Breast epithelium (tissue), 4 donors: ENCODE measurements at regions not wholly inside any gene's neighbourhood (a gene's known extent, or its start where the extent isn't known, plus 50 kb on each side); places are given as distances from the start of the nearest gene placed in this dataset.
"Not testable (repeated sequence)": the region's sequence is repeated elsewhere in the genome, so short reads cannot be mapped to it uniquely, and the experiment has no call there.

Experiments used
- DNase-seq, 2 donors: peaks; one replicate each; pipeline ENCODE4 v3.0.0-alpha.2; 2019; ENCODE audit warnings: low spot score in 2 of 2
- H3K27ac ChIP-seq, 2 donors: fragments of 200-600 bp; sonication (generic) in 1 of 2; one replicate each; pipeline ENCODE4 v1.5.1; 2016 to 2019; ENCODE audit warnings: mild to moderate bottlenecking in 1 of 2
- H3K27me3 ChIP-seq, 2 donors: fragments of 200-600 bp; sonication (generic) in 1 of 2; one replicate each; pipeline versions ENCODE4 v1.5.1 to v1.6.0; 2017 to 2019; ENCODE audit warnings: control low read depth in 1 of 2, mild to moderate bottlenecking in 1 of 2
- H3K36me3 ChIP-seq: fragments of 200-600 bp; one replicate; pipeline ENCODE4 v1.5.1; 2019
- H3K4me1 ChIP-seq, 2 donors: fragments of 200-600 bp; sonication (generic); one replicate each; pipeline ENCODE4 v1.5.1; 2016 to 2019; ENCODE audit warnings: control low read depth in 1 of 2
- H3K4me3 ChIP-seq, 3 donors: fragments of 200-600 bp; sonication (generic); 1 replicate in 2 of 3; 2 replicates in 1 of 3; pipeline ENCODE4 v1.5.1; 2016 to 2019; ENCODE audit warnings: mild to moderate bottlenecking in 3 of 3, moderate library complexity in 2 of 3
- H3K9me3 ChIP-seq, 2 donors: fragments of 200-600 bp; sonication (generic) in 1 of 2; one replicate each; pipeline ENCODE4 v1.5.1; 2016 to 2019; ENCODE audit warnings: control low read depth in 1 of 2
- POLR2A ChIP-seq: fragments of 450-650 bp; IDR thresholded peaks from one replicate; pipeline ENCODE4 v1.6.1; 2016; ENCODE audit warnings: antibody characterized with exemption, mild to moderate bottlenecking, moderate library complexity
- POLR2AphosphoS5 ChIP-seq, 3 donors: sonication (generic); formaldehyde crosslinking; IDR thresholded peaks; one replicate each; pipeline ENCODE4 v1.6.1; 2017; ENCODE audit warnings: antibody characterized with exemption in 3 of 3
- intact Hi-C: fragments of 100-400 bp; cut with DNase I; formaldehyde crosslinking; loops from one replicate; pipeline ENCODE4 v1.15.1; 2023; ENCODE audit warnings: low total_unique reads
- TF ChIP-seq, protein P1 (sequence below), 3 donors: fragments of 450-650 bp; IDR thresholded peaks; one replicate each; pipeline ENCODE4 v1.5.1; 2016 to 2017; ENCODE audit warnings: antibody characterized with exemption in 3 of 3, mild to moderate bottlenecking in 3 of 3, moderate library complexity in 3 of 3

GRCh38 chr3:118802325-118803095, 232.1 kb downstream of the IGSF11 start:
- no peak for TF ChIP-seq POLR2A
- TF ChIP-seq, protein P1, sequence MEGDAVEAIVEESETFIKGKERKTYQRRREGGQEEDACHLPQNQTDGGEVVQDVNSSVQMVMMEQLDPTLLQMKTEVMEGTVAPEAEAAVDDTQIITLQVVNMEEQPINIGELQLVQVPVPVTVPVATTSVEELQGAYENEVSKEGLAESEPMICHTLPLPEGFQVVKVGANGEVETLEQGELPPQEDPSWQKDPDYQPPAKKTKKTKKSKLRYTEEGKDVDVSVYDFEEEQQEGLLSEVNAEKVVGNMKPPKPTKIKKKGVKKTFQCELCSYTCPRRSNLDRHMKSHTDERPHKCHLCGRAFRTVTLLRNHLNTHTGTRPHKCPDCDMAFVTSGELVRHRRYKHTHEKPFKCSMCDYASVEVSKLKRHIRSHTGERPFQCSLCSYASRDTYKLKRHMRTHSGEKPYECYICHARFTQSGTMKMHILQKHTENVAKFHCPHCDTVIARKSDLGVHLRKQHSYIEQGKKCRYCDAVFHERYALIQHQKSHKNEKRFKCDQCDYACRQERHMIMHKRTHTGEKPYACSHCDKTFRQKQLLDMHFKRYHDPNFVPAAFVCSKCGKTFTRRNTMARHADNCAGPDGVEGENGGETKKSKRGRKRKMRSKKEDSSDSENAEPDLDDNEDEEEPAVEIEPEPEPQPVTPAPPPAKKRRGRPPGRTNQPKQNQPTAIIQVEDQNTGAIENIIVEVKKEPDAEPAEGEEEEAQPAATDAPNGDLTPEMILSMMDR (IDR thresholded peaks at IDR 0.05) = no peak
- intact Hi-C loops = no loop called here
- no peaks in the 10 kb centered on the region for H3K4me1 ChIP-seq
- H3K4me3 ChIP-seq = no peak overlapping the region
- no peaks in the 10 kb centered on the region for H3K27me3 ChIP-seq
- no peaks in the 10 kb centered on the region for H3K9me3 ChIP-seq
- no peak overlapping the region for H3K27ac ChIP-seq
- no peak for DNase-seq
- H3K36me3 ChIP-seq = no peaks in the 10 kb centered on the region

DNA sequence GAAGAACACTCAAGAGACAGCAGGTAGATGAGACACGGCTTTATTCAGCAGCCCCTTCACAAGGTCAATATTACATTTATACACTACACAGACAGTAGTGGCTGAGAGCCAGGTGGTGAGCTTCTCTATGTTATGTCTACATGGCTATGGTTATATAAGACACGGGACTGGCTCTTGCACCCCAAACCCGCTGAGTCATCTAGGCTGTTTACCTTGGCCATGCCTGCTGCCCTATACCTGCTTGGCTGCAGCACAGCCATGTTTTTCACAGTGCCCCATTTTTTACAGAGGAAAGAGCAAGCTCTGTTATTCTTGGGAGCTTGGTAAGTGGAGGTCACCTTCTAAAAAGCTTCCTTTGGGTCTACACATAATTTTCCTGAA, 231.6 kb downstream of the IGSF11 start:
- intact Hi-C loops = no loop called here

GRCh38 chr3:118805007-118805406, 229.6 kb downstream of the IGSF11 start:
- no peak overlapping the region for H3K4me3 ChIP-seq
- H3K4me1 ChIP-seq = no peaks in the 10 kb centered on the region
- H3K27me3 ChIP-seq = no peaks in the 10 kb centered on the region
- no peak overlapping the region for H3K27ac ChIP-seq
- TF ChIP-seq, protein P1 (IDR thresholded peaks at IDR 0.05) = no peak
- no peak for TF ChIP-seq POLR2A
- TF ChIP-seq POLR2AphosphoS5 (IDR thresholded peaks at IDR 0.05) = no peak
- no peak for DNase-seq
- intact Hi-C loops = no loop called here
- H3K9me3 ChIP-seq = no peaks in the 10 kb centered on the region
- H3K36me3 ChIP-seq = no peaks in the 10 kb centered on the region

More for the DNA sequence above, 231.6 kb downstream of the IGSF11 start:
- H3K4me3 ChIP-seq = no peak overlapping the region
- H3K27ac ChIP-seq = no peak overlapping the region
- H3K27me3 ChIP-seq = no peaks in the 10 kb centered on the region
- TF ChIP-seq POLR2AphosphoS5 (IDR thresholded peaks at IDR 0.05) (no peak), POLR2A (no peak)
- TF ChIP-seq, protein P1 (IDR thresholded peaks at IDR 0.05) = no peak
- no peaks in the 10 kb centered on the region for H3K9me3 ChIP-seq
- no peaks in the 10 kb centered on the region for H3K36me3 ChIP-seq
- no peak for DNase-seq
- no peaks in the 10 kb centered on the region for H3K4me1 ChIP-seq

GRCh38 chr3:118806423-118806822, 228.2 kb downstream of the IGSF11 start:
- Histone ChIP-seq H3K36me3 (no peaks in the 10 kb centered on the region), H3K9me3 (no peaks in the 10 kb centered on the region), H3K27me3 (no peaks in the 10 kb centered on the region), H3K4me1 (no peaks in the 10 kb centered on the region), H3K27ac (no peak overlapping the region), H3K4me3 (no peak overlapping the region)
- TF ChIP-seq POLR2A (no peak), POLR2AphosphoS5 (IDR thresholded peaks at IDR 0.05) (no peak)
- TF ChIP-seq, protein P1 (IDR thresholded peaks at IDR 0.05) = no peak
- no peak for DNase-seq
- intact Hi-C loops = no loop called here

DNA sequence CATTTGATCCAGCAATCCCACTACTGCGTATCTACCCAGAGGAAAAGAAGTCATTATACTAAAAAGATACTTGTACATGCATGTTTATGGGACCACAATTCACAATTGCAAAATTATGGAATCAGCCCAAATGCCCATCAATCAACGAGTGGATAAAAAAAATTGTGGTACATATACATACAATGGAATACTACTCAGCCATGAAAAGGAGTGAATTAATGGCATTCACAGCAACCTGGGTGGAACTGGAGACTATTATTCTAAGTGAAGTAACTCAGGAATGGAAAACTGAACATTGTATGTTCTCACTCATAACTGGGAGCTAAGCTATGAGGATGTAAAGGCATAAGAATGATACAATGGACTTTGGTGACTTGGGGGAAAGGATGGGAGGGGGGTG, 227.3 kb downstream of the IGSF11 start:
- H3K4me3 ChIP-seq, H3K27me3 ChIP-seq, H3K9me3 ChIP-seq, H3K4me1 ChIP-seq, intact Hi-C loops, H3K27ac ChIP-seq, H3K36me3 ChIP-seq, DNase-seq: not testable (repeated sequence)
